Hypothalamus (tissue), 51 donors: ENCODE measurements at regions not wholly inside any gene's neighbourhood (a gene's known extent, or its start where the extent isn't known, plus 50 kb on each side); places are given as distances from the start of the nearest gene placed in this dataset.

ENCODE experiments used
- DNase-seq, 51 donors: peaks; one replicate each; lab custom pipeline; 2025; lab: John Stamatoyannopoulos, UW

- DNase-seq, result no peak
Measured at GRCh38 chr6:33967966-33968724, 164.3 kb upstream of the MLN start.

GRCh38 chr6:33967265-33967767 lies 163.5 kb upstream of the MLN start:
- no peak for DNase-seq

- DNase-seq, result no peak
Measured at GRCh38 chr6:33966536-33966935, 162.7 kb upstream of the MLN start.

GRCh38 chr6:33965766-33966165 lies 162.0 kb upstream of the MLN start:
- no peak for DNase-seq

- DNase-seq, result no peak
Measured at GRCh38 chr6:33964387-33964786, 160.6 kb upstream of the MLN start.

GRCh38 chr6:33963136-33963750 lies 159.4 kb upstream of the MLN start:
- no peak for DNase-seq

- DNase-seq, result no peak
Measured at GRCh38 chr6:33962246-33963027, 158.6 kb upstream of the MLN start.

- no peak for DNase-seq
Measured at GRCh38 chr6:33961691-33962090, 157.9 kb upstream of the MLN start.

- no peak for DNase-seq
Measured at GRCh38 chr6:33960345-33961313, 156.8 kb upstream of the MLN start.

GRCh38 chr6:33959661-33960344 lies 156.0 kb upstream of the MLN start:
- DNase-seq, result no peak

- DNase-seq, result no peak
Measured at GRCh38 chr6:33959329-33959651, 155.5 kb upstream of the MLN start.

GRCh38 chr6:33958526-33959328 lies 154.9 kb upstream of the MLN start:
- DNase-seq, result peak in 1 of 51 donors; percentile 19

- DNase-seq, result no peak
Measured at GRCh38 chr6:33957892-33958525, 154.2 kb upstream of the MLN start.

- DNase-seq, result no peak
Measured at GRCh38 chr6:33957131-33957891, 153.5 kb upstream of the MLN start.

- no peak for DNase-seq
Measured at GRCh38 chr6:33956206-33956605, 152.4 kb upstream of the MLN start.

- DNase-seq, result no peak
Measured at GRCh38 chr6:33955566-33955965, 151.8 kb upstream of the MLN start.

- no peak for DNase-seq
Measured at GRCh38 chr6:33954453-33954852, 150.7 kb upstream of the MLN start.

GRCh38 chr6:33953171-33953570 lies 149.4 kb upstream of the MLN start:
- DNase-seq, result no peak
